Stimulated activated CD4-positive, alpha-beta T cell treated with anti-CD3 and anti-CD28 coated beads, TNF-alpha, amount 100 ng/mL, for 48 hours (primary cell): ENCODE measurements at regions not wholly inside any gene's neighbourhood (a gene's known extent, or its start where the extent isn't known, plus 50 kb on each side); places are given as distances from the start of the nearest gene placed in this dataset.

Experiments
- DNase-seq, 3 donors: peaks; one replicate each; pipeline ENCODE4 v3.0.0-alpha.2; 2020; ENCODE audit warnings: low read depth in 3 of 3

- DNase-seq: no peak
Observed at GRCh38 chr2:15042801-15043217, 410.3 kb downstream of the LRATD1 start.

GRCh38 chr2:15043336-15044058, 411.0 kb downstream of the LRATD1 start:
- DNase-seq: no peak

- no peak for DNase-seq
Observed at GRCh38 chr2:15045054-15045453, 412.5 kb downstream of the LRATD1 start.

- DNase-seq: no peak
Observed at GRCh38 chr2:15047184-15047583, 414.7 kb downstream of the LRATD1 start.

GRCh38 chr2:15048000-15048399, 415.5 kb downstream of the LRATD1 start:
- no peak for DNase-seq

GRCh38 chr2:15049096-15049993, 416.8 kb downstream of the LRATD1 start:
- no peak for DNase-seq

- DNase-seq: no peak
Observed at GRCh38 chr2:15050483-15050882, 418.0 kb downstream of the LRATD1 start.

- no peak for DNase-seq
Observed at GRCh38 chr2:15053542-15053941, 421.0 kb downstream of the LRATD1 start.

GRCh38 chr2:15058015-15058720, 425.7 kb downstream of the LRATD1 start:
- peak in 2 of 3 donors; percentile 3 to 12 for DNase-seq

- DNase-seq: no peak
Observed at GRCh38 chr2:15058721-15059157, 426.2 kb downstream of the LRATD1 start.

GRCh38 chr2:15059870-15060512, 427.5 kb downstream of the LRATD1 start:
- DNase-seq: no peak

GRCh38 chr2:15061268-15061667, 428.8 kb downstream of the LRATD1 start:
- DNase-seq: no peak

GRCh38 chr2:15066138-15066537, 433.6 kb downstream of the LRATD1 start:
- no peak for DNase-seq

- DNase-seq: no peak
Observed at GRCh38 chr2:15069149-15069548, 436.6 kb downstream of the LRATD1 start.

GRCh38 chr2:15072836-15073235, 440.3 kb downstream of the LRATD1 start:
- DNase-seq: no peak

- DNase-seq: no peak
Observed at GRCh38 chr2:15073664-15074063, 441.1 kb downstream of the LRATD1 start.

- DNase-seq: no peak
Observed at GRCh38 chr2:15074319-15074718, 441.8 kb downstream of the LRATD1 start.

GRCh38 chr2:15074751-15075700, 442.5 kb downstream of the LRATD1 start:
- no peak for DNase-seq

- no peak for DNase-seq
Observed at GRCh38 chr2:15076668-15077067, 444.2 kb downstream of the LRATD1 start.

GRCh38 chr2:15081356-15081755, 448.8 kb downstream of the LRATD1 start:
- no peak for DNase-seq
